ENCODE measurements at regions not wholly inside any gene's neighbourhood (a gene's known extent, or its start where the extent isn't known, plus 50 kb on each side); places are given as distances from the start of the nearest gene placed in this dataset.

DNA sequence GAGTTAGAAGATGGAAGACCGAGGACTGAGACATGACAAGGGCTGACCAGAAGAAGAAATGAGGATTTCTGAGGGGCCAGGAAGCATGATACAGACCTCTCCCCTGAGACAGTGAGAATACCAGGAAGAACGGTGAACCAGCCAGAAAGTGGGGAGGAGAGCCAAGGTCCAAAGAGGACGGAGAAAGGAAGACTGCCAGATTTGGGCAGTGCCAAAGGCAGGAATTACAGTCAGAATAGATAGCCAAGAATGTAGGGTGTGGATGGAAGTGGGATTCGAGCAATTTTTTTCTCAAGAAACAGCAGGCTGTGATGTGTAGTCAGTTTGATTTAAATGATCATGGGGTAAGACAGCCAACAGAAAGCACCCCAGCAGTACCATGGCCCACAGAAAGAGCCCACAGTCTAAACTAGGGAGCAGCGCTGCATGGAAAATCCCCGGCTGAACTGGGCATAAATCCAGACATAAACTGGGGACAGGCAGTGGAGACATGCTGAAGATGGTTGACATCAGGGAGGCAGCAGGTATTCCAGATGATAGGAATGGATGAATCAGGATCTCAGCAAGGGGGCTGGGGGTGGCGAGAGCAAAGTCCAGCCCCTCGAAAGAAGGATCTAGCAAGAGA is 67.3 kb upstream of the BARX2 start:
- Mint-ChIP-seq H3K36me3 (no peaks in the 10 kb centered on the region), H3K27me3 (ENCODE audit: low read depth in 3 of 3) (peaks cover 8 to 9% (median 9%) of the 10 kb centered on the region in 3 donors), H3K27ac (no peak overlapping the region), H3K4me1 (no peaks in the 10 kb centered on the region), H3K9me3 (peaks cover 0 to 2% (median 0%) of the 10 kb centered on the region in 6 donors), H3K4me3 (no peak overlapping the region)
- no peak for DNase-seq

GRCh38 chr11:129307162-129307561 is 68.5 kb upstream of the BARX2 start:
- Mint-ChIP-seq H3K36me3 (no peaks in the 10 kb centered on the region), H3K4me1 (no peaks in the 10 kb centered on the region), H3K4me3 (no peak overlapping the region)

GRCh38 chr11:129302386-129303101 is 73.1 kb upstream of the BARX2 start:
- DNase-seq: no peak
- peaks cover 0 to 2% (median 0%) of the 10 kb centered on the region in 6 donors for H3K9me3 Mint-ChIP-seq
- no peak overlapping the region for H3K27ac Mint-ChIP-seq
- no peaks in the 10 kb centered on the region for H3K4me1 Mint-ChIP-seq
- H3K27me3 Mint-ChIP-seq (ENCODE audit: low read depth in 3 of 3): peaks cover 3 to 12% (median 11%) of the 10 kb centered on the region in 3 donors
- no peak overlapping the region for H3K4me3 Mint-ChIP-seq
- no peaks in the 10 kb centered on the region for H3K36me3 Mint-ChIP-seq

More at GRCh38 chr11:129307162-129307561, 68.5 kb upstream of the BARX2 start:
- peaks cover 6 to 9% (median 7%) of the 10 kb centered on the region in 3 donors for H3K27me3 Mint-ChIP-seq (ENCODE audit: low read depth in 3 of 3)
- DNase-seq: no peak
- no peak overlapping the region for H3K27ac Mint-ChIP-seq
- peaks cover 0 to 2% (median 0%) of the 10 kb centered on the region in 6 donors for H3K9me3 Mint-ChIP-seq

- Mint-ChIP-seq H3K4me3 (no peak overlapping the region), H3K4me1 (no peaks in the 10 kb centered on the region), H3K27me3 (ENCODE audit: low read depth in 3 of 3) (peaks cover 3 to 12% (median 9%) of the 10 kb centered on the region in 3 donors), H3K27ac (no peak overlapping the region), H3K36me3 (no peaks in the 10 kb centered on the region), H3K9me3 (peaks cover 0 to 2% (median 0%) of the 10 kb centered on the region in 6 donors)
- DNase-seq: no peak
These were observed 75.5 kb upstream of the BARX2 start for GRCh38 chr11:129300099-129300498.

DNA sequence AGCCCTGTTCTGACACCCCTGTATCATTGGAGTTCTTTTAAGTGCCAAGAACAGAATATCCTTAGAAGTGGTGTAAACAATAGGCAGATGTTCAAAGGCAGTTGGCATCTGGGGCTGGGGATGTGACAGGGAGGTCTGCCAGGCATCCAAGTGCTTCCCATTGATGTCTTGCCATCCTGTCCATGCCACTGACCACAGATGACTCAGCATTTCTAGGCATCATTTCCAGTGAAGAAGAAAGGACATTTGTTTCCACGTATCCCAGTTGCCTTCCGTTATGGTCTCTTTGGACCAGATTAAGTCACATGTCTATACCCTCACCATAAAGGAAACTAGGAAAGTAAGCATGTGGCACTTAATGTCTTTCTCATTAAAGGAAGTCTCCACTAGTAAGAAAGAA is 76.7 kb upstream of the BARX2 start:
- no peak for DNase-seq
- H3K27me3 Mint-ChIP-seq (ENCODE audit: low read depth in 3 of 3): peaks cover 4 to 14% (median 9%) of the 10 kb centered on the region in 3 donors
- H3K4me3 Mint-ChIP-seq: no peak overlapping the region
- no peaks in the 10 kb centered on the region for H3K4me1 Mint-ChIP-seq
- peaks cover 0 to 2% (median 0%) of the 10 kb centered on the region in 6 donors for H3K9me3 Mint-ChIP-seq
- no peak overlapping the region for H3K27ac Mint-ChIP-seq
- H3K36me3 Mint-ChIP-seq: no peaks in the 10 kb centered on the region

DNA sequence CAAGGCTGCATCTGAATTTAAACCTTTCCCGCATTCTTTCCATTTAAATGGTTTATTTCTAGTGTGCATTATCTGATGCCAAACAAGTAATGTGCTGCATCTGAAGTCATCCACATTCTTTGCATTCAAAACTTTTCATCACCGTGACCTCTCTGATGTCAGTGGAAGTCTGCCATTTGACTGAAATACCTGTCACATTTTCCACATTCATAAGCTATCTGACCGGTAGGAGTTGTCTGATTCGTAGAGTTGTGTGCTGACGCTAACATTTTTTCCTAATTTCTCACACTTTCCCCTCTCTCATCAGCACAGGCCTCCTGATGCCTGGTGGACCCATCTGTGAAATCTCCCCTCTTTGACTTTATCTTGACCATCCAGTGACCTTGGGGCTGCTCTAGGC is 79.9 kb upstream of the BARX2 start:
- H3K36me3 Mint-ChIP-seq: no peaks in the 10 kb centered on the region
- H3K27me3 Mint-ChIP-seq (ENCODE audit: low read depth in 3 of 3): peaks cover 0 to 8% (median 7%) of the 10 kb centered on the region in 3 donors
- no peak overlapping the region for H3K4me3 Mint-ChIP-seq
- no peak for DNase-seq
- H3K4me1 Mint-ChIP-seq: no peaks in the 10 kb centered on the region
- H3K27ac Mint-ChIP-seq: no peak overlapping the region
- peaks cover 0 to 2% (median 0%) of the 10 kb centered on the region in 6 donors for H3K9me3 Mint-ChIP-seq

GRCh38 chr11:129292771-129293170 is 82.9 kb upstream of the BARX2 start:
- peaks cover 0 to 10% (median 10%) of the 10 kb centered on the region in 3 donors for H3K27me3 Mint-ChIP-seq (ENCODE audit: low read depth in 3 of 3)
- no peak for DNase-seq
- H3K4me3 Mint-ChIP-seq: no peak overlapping the region
- no peaks in the 10 kb centered on the region for H3K9me3 Mint-ChIP-seq
- H3K27ac Mint-ChIP-seq: no peak overlapping the region
- H3K4me1 Mint-ChIP-seq: no peaks in the 10 kb centered on the region
- no peaks in the 10 kb centered on the region for H3K36me3 Mint-ChIP-seq

DNA sequence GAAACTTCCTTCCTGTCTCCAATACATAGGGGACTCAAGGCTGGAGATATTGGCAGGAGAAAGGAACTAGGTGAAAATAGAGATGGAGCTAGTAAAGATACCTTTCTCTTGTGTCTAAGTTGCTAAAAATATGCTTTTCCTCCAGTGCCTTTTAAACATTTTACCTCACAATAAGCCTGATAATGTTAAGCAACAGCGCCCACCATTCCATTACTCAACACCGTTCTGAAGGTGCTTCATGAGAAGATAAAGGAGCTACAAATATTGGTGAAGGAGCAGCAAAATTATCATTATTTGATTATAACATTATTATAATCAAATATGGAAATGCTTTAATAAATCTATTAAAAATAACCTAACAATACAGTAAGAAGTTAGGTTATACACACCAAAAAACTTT is 83.6 kb upstream of the BARX2 start:
- Mint-ChIP-seq H3K9me3 (no peaks in the 10 kb centered on the region), H3K27ac (no peak overlapping the region), H3K4me1 (no peaks in the 10 kb centered on the region), H3K4me3 (no peak overlapping the region), H3K27me3 (ENCODE audit: low read depth in 3 of 3) (peaks cover 5 to 11% (median 10%) of the 10 kb centered on the region in 3 donors), H3K36me3 (no peaks in the 10 kb centered on the region)
- DNase-seq: no peak

DNA sequence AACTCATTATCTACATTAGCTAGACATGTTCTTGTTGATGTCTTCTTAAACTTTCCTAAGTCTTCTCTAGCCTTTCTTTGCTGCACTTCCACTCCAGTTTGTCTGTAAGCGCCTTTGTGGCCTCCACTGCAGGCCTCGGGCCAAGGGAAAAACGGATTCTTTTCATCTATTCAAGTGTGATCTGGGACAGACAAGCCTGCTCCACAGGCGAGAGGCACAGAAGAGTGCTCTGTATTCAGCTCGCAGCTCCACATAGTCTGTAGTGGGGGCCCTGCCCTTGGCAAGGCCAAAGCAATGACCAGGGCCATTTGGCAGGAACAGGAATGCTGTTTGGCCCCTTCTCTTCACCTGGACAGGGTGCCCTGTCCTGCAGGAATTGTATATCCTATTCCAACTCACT is 84.1 kb upstream of the BARX2 start:
- H3K9me3 Mint-ChIP-seq: no peaks in the 10 kb centered on the region
- H3K27me3 Mint-ChIP-seq (ENCODE audit: low read depth in 3 of 3): peaks cover 5 to 11% (median 10%) of the 10 kb centered on the region in 3 donors
- H3K4me3 Mint-ChIP-seq: no peak overlapping the region
- H3K4me1 Mint-ChIP-seq: no peaks in the 10 kb centered on the region
- H3K36me3 Mint-ChIP-seq: no peaks in the 10 kb centered on the region
- no peak overlapping the region for H3K27ac Mint-ChIP-seq
- DNase-seq: no peak

- peaks cover 5 to 11% (median 10%) of the 10 kb centered on the region in 3 donors for H3K27me3 Mint-ChIP-seq (ENCODE audit: low read depth in 3 of 3)
- H3K9me3 Mint-ChIP-seq: no peaks in the 10 kb centered on the region
- no peak overlapping the region for H3K27ac Mint-ChIP-seq
- H3K4me3 Mint-ChIP-seq: no peak overlapping the region
- no peaks in the 10 kb centered on the region for H3K4me1 Mint-ChIP-seq
- no peaks in the 10 kb centered on the region for H3K36me3 Mint-ChIP-seq
- no peak for DNase-seq
These were observed 84.7 kb upstream of the BARX2 start for GRCh38 chr11:129290966-129291365.

DNA sequence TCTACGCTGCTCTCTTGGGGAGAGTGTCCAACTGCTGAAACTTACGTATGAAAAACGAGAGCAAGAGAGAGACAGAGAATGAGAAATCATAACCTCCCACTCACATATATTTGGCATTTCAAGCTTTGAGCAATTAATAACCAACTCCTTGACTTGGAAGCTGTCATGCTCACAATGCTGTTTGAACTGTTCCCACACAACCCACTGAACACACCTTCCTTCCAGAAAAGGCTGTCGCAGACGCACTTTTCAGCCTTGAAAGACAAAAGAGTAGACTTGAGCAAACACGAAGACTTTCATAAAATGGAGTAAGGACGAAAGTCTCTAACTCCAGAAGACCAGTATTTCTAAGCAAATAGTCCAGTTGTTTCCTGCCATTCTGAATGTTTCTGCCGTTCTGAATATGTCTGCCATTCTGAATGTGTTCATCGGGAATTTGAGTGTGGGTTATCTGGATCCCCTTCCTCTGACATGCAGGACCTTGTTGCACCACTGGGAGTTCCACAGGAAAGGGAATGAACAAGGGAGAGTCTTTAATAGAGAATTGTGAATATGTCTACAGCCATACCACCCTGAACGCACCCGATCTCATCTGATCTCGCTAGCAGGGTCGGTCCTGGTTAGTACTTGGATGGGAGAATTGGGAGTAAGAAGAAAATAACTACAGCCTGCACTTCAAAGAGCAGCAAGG is 86.2 kb upstream of the BARX2 start:
- no peaks in the 10 kb centered on the region for H3K4me1 Mint-ChIP-seq
- H3K27me3 Mint-ChIP-seq (ENCODE audit: low read depth in 3 of 3): peaks cover 5 to 9% (median 6%) of the 10 kb centered on the region in 3 donors
- H3K36me3 Mint-ChIP-seq: no peaks in the 10 kb centered on the region
- H3K27ac Mint-ChIP-seq: no peak overlapping the region
- DNase-seq: no peak
- no peak overlapping the region for H3K4me3 Mint-ChIP-seq
- H3K9me3 Mint-ChIP-seq: no peaks in the 10 kb centered on the region

DNA sequence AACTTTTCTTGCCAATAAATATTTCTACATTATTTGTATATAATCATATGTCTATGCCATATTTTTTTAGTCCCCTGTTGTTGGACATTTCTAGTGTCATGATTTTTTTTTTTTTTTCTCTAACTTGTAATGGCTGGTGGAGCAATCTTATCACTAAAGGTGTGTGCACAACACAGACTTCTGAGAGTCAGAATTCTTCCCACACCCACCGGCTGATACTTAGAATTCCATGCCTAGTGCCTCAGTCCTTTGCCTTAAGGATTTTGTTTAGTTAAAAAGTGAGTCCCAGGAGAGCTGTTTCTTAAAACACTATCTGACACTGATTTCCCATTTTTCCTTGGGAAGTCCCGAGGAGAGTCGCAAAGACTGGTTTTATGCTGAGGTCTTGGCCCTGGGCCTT is 87.7 kb upstream of the BARX2 start:
- Mint-ChIP-seq H3K9me3 (no peaks in the 10 kb centered on the region), H3K4me3 (no peak overlapping the region), H3K27ac (no peak overlapping the region), H3K36me3 (no peaks in the 10 kb centered on the region), H3K4me1 (no peaks in the 10 kb centered on the region), H3K27me3 (ENCODE audit: low read depth in 3 of 3) (peaks cover 6 to 9% (median 8%) of the 10 kb centered on the region in 3 donors)
- no peak for DNase-seq

GRCh38 chr11:129286813-129287212 is 88.8 kb upstream of the BARX2 start:
- no peak for DNase-seq
- Mint-ChIP-seq H3K36me3 (no peaks in the 10 kb centered on the region), H3K9me3 (no peaks in the 10 kb centered on the region), H3K4me3 (no peak overlapping the region), H3K27ac (no peak overlapping the region), H3K4me1 (no peaks in the 10 kb centered on the region), H3K27me3 (ENCODE audit: low read depth in 3 of 3) (peaks cover 6 to 8% (median 6%) of the 10 kb centered on the region in 3 donors)

DNA sequence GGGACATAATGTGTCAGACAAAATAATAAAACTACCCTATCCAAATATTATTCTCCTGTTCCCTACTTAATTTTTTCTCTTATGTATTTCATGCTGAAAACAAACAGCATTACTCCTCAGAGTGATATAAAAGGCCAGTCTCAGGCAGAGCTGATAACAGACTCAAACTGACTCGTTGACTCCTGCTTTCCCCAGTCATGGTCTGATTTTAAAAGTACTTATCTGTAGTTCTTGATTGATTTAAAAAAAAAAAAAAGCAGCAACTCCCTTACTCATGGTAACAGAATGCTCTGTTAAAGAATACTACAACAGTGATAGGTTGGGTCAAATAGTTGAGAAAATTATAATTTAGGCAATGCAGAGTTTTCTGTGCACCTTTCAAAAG is 90.3 kb upstream of the BARX2 start:
- H3K27me3 Mint-ChIP-seq (ENCODE audit: low read depth in 3 of 3): peaks cover 3 to 8% (median 6%) of the 10 kb centered on the region in 3 donors
- no peak for DNase-seq
- H3K9me3 Mint-ChIP-seq: no peaks in the 10 kb centered on the region
- no peak overlapping the region for H3K4me3 Mint-ChIP-seq
- no peaks in the 10 kb centered on the region for H3K36me3 Mint-ChIP-seq
- peaks cover 3 to 8% of the 10 kb centered on the region in 2 donors for H3K4me1 Mint-ChIP-seq
- no peak overlapping the region for H3K27ac Mint-ChIP-seq
